ENCODE measurements at regions not wholly inside any gene's neighbourhood (a gene's known extent, or its start where the extent isn't known, plus 50 kb on each side); places are given as distances from the start of the nearest gene placed in this dataset.

DNA sequence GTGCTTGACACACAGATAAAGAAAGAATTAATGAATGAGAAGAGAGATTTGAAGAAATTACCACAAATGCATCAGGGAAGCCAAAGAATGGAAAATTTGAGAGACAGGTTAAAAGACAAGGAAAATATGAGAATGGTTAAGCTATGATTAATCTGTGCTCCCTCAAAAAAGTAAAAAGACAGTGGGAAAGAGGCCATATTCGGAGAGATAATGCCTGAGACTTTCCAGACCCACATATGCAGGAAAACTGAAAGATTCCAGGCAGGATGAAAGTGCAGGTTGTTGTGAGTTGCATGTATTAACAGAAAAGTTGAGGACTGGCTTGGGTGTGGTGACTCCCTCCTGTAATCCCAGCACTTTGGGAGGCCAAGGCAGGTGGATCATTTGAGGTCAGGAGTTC, 302.3 kb downstream of the UACA start:
- Mint-ChIP-seq H3K27me3 (ENCODE audit: insufficient read depth, low read depth) (peaks cover 17% of the 10 kb centered on the region), H3K36me3 (no peaks in the 10 kb centered on the region), H3K27ac (no peak overlapping the region), H3K9me3 (no peaks in the 10 kb centered on the region), H3K4me3 (no peak overlapping the region), H3K4me1 (peaks cover 5% of the 10 kb centered on the region)
- Histone ChIP-seq H3K4me2 (no peak overlapping the region), H3K9me3 (ENCODE audit: low read depth) (no peaks in the 10 kb centered on the region), H3K27me3 (no peaks in the 10 kb centered on the region), H4K20me1 (ENCODE audit: low read depth) (no peaks in the 10 kb centered on the region), H3K36me3 (no peaks in the 10 kb centered on the region), H3K9ac (no peak overlapping the region), H3F3A (ENCODE audit: low read depth) (peaks cover 5% of the 10 kb centered on the region), H3K4me1 (no peaks in the 10 kb centered on the region), H3K27ac (no peak overlapping the region), H3K79me2 (ENCODE audit: low read depth) (no peaks in the 10 kb centered on the region), H2AFZ (replicated peaks) (no peak overlapping the region), H3K4me3 (no peak overlapping the region)
- TF ChIP-seq EZH2phosphoT487 (IDR thresholded peaks at IDR 0.05) (no peak), EZH2 (IDR thresholded peaks at IDR 0.05) (no peak)
- TF ChIP-seq, protein P1, sequence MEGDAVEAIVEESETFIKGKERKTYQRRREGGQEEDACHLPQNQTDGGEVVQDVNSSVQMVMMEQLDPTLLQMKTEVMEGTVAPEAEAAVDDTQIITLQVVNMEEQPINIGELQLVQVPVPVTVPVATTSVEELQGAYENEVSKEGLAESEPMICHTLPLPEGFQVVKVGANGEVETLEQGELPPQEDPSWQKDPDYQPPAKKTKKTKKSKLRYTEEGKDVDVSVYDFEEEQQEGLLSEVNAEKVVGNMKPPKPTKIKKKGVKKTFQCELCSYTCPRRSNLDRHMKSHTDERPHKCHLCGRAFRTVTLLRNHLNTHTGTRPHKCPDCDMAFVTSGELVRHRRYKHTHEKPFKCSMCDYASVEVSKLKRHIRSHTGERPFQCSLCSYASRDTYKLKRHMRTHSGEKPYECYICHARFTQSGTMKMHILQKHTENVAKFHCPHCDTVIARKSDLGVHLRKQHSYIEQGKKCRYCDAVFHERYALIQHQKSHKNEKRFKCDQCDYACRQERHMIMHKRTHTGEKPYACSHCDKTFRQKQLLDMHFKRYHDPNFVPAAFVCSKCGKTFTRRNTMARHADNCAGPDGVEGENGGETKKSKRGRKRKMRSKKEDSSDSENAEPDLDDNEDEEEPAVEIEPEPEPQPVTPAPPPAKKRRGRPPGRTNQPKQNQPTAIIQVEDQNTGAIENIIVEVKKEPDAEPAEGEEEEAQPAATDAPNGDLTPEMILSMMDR (IDR thresholded peaks at IDR 0.05), result no peak
- DNase-seq (ENCODE audit: low spot score), result no peak

- Mint-ChIP-seq H3K36me3 (no peaks in the 10 kb centered on the region), H3K27me3 (ENCODE audit: insufficient read depth, low read depth) (peaks cover 12% of the 10 kb centered on the region), H3K27ac (no peak overlapping the region), H3K4me3 (no peak overlapping the region), H3K9me3 (no peaks in the 10 kb centered on the region), H3K4me1 (peaks cover 5% of the 10 kb centered on the region)
- peaks cover 5% of the 10 kb centered on the region for H3F3A ChIP-seq (ENCODE audit: low read depth)
- no peak for TF ChIP-seq EZH2phosphoT487 (IDR thresholded peaks at IDR 0.05)
- TF ChIP-seq EZH2 (IDR thresholded peaks at IDR 0.05), result no peak
- TF ChIP-seq, protein P1 (IDR thresholded peaks at IDR 0.05), result no peak
- H3K9me3 ChIP-seq (ENCODE audit: low read depth), result no peaks in the 10 kb centered on the region
- no peak overlapping the region for H3K9ac ChIP-seq
- H3K79me2 ChIP-seq (ENCODE audit: low read depth), result no peaks in the 10 kb centered on the region
- H2AFZ ChIP-seq (replicated peaks), result no peak overlapping the region
- H3K4me2 ChIP-seq, result no peak overlapping the region
- no peak for DNase-seq (ENCODE audit: low spot score)
- H3K27me3 ChIP-seq, result no peaks in the 10 kb centered on the region
- H3K27ac ChIP-seq, result no peak overlapping the region
- no peaks in the 10 kb centered on the region for H4K20me1 ChIP-seq (ENCODE audit: low read depth)
- no peaks in the 10 kb centered on the region for H3K36me3 ChIP-seq
- H3K4me1 ChIP-seq, result no peaks in the 10 kb centered on the region
- H3K4me3 ChIP-seq, result no peak overlapping the region
Observed at GRCh38 chr15:70459312-70459711, 304.0 kb downstream of the UACA start.

DNA sequence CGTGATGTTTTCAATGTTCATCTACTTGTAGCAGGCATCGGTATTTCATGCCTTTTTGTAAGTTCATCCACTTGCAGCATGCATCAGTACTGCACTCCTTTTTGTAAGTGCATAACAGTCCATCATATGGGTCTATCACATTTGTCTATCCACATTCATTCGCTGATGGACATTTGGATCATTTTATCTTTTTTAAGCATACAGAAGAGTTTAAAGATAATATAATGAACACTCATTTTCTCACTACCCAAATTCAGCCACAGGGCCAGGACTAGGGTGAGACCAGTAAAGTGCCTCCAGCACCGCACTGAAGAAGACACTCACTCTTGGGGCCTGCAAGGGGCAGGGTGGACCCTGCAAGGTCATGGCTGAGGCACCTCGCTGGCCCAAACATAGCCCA, 309.6 kb downstream of the UACA start:
- Mint-ChIP-seq H3K36me3 (no peaks in the 10 kb centered on the region), H3K27ac (no peak overlapping the region), H3K4me3 (no peak overlapping the region), H3K4me1 (peaks cover 10% of the 10 kb centered on the region), H3K27me3 (ENCODE audit: insufficient read depth, low read depth) (peaks cover 13% of the 10 kb centered on the region), H3K9me3 (no peaks in the 10 kb centered on the region)
- no peaks in the 10 kb centered on the region for H3K79me2 ChIP-seq (ENCODE audit: low read depth)
- H3K4me2 ChIP-seq, result no peak overlapping the region
- TF ChIP-seq, protein P1 (IDR thresholded peaks at IDR 0.05), result no peak
- H3F3A ChIP-seq (ENCODE audit: low read depth), result peaks cover 12% of the 10 kb centered on the region
- no peak overlapping the region for H3K4me3 ChIP-seq
- no peak overlapping the region for H2AFZ ChIP-seq (replicated peaks)
- no peak for DNase-seq (ENCODE audit: low spot score)
- H3K27me3 ChIP-seq, result peaks cover 16% of the 10 kb centered on the region
- H3K27ac ChIP-seq, result no peak overlapping the region
- no peaks in the 10 kb centered on the region for H4K20me1 ChIP-seq (ENCODE audit: low read depth)
- peaks cover 11% of the 10 kb centered on the region for H3K4me1 ChIP-seq
- H3K36me3 ChIP-seq, result no peaks in the 10 kb centered on the region
- H3K9ac ChIP-seq, result no peak overlapping the region
- no peaks in the 10 kb centered on the region for H3K9me3 ChIP-seq (ENCODE audit: low read depth)

- H3F3A ChIP-seq (ENCODE audit: low read depth), result peaks cover 12% of the 10 kb centered on the region
- no peak overlapping the region for H3K4me3 Mint-ChIP-seq
- H3K27me3 Mint-ChIP-seq (ENCODE audit: insufficient read depth, low read depth), result peaks cover 13% of the 10 kb centered on the region
- no peak overlapping the region for H3K4me2 ChIP-seq
- H3K27me3 ChIP-seq, result peaks cover 16% of the 10 kb centered on the region
- no peak for TF ChIP-seq EZH2phosphoT487 (IDR thresholded peaks at IDR 0.05)
- TF ChIP-seq, protein P1 (IDR thresholded peaks at IDR 0.05), result no peak
- no peak for TF ChIP-seq EZH2 (IDR thresholded peaks at IDR 0.05)
- H3K36me3 Mint-ChIP-seq, result no peaks in the 10 kb centered on the region
- DNase-seq (ENCODE audit: low spot score), result no peak
- H3K79me2 ChIP-seq (ENCODE audit: low read depth), result no peaks in the 10 kb centered on the region
- H3K9me3 ChIP-seq (ENCODE audit: low read depth), result no peaks in the 10 kb centered on the region
- H3K4me3 ChIP-seq, result no peak overlapping the region
- peaks cover 10% of the 10 kb centered on the region for H3K4me1 Mint-ChIP-seq
- H3K4me1 ChIP-seq, result peaks cover 11% of the 10 kb centered on the region
- no peaks in the 10 kb centered on the region for H3K9me3 Mint-ChIP-seq
- no peak overlapping the region for H3K27ac Mint-ChIP-seq
- H3K9ac ChIP-seq, result no peak overlapping the region
- H4K20me1 ChIP-seq (ENCODE audit: low read depth), result no peaks in the 10 kb centered on the region
- no peak overlapping the region for H3K27ac ChIP-seq
- H3K36me3 ChIP-seq, result no peaks in the 10 kb centered on the region
- no peak overlapping the region for H2AFZ ChIP-seq (replicated peaks)
Observed at GRCh38 chr15:70453238-70453637, 310.1 kb downstream of the UACA start.
